GM23338 (cell line): ENCODE measurements at regions not wholly inside any gene's neighbourhood (a gene's known extent, or its start where the extent isn't known, plus 50 kb on each side); places are given as distances from the start of the nearest gene placed in this dataset.

Experiments
- ATAC-seq: fragments of 200-7000 bp; cut with Tn5 transposase; 3 replicates; pipeline ENCODE4 v1.9.1; 2020
- DNase-seq: peaks from one replicate; pipeline ENCODE4 v3.0.0-alpha.2; 2015; ENCODE audit warnings: low spot score
- H2AFZ ChIP-seq: fragments of 200-600 bp; sonication (generic); 2 replicates; pipeline ENCODE4 v1.8.0; 2016; ENCODE audit warnings: antibody characterized with exemption, mild to moderate bottlenecking, moderate library complexity
- H3F3A ChIP-seq: fragments of 200-600 bp; sonication (generic); replicated peaks from 2 replicates; pipeline ENCODE4 v1.8.0; 2017; ENCODE audit warnings: antibody characterized with exemption, mixed run types, low read depth
- H3K27ac ChIP-seq: fragments of 200-600 bp; sonication (generic); 2 replicates; pipeline ENCODE4 v1.6.1; 2016; ENCODE audit warnings: low read depth
- H3K27me3 ChIP-seq: fragments of 200-600 bp; sonication (generic); 2 replicates; pipeline ENCODE4 v1.8.0; 2016; ENCODE audit warnings: mild to moderate bottlenecking, mixed run types, moderate library complexity; ENCODE audit not compliant: insufficient read depth
- H3K36me3 ChIP-seq: fragments of 200-600 bp; sonication (generic); 2 replicates; pipeline ENCODE4 v1.8.0; 2016; ENCODE audit warnings: mild to moderate bottlenecking; ENCODE audit not compliant: insufficient read depth
- H3K4me1 ChIP-seq: fragments of 200-600 bp; sonication (generic); 2 replicates; pipeline ENCODE4 v1.8.0; 2016; ENCODE audit warnings: mild to moderate bottlenecking, moderate library complexity; ENCODE audit not compliant: insufficient read depth
- H3K4me2 ChIP-seq: fragments of 200-600 bp; sonication (generic); 2 replicates; pipeline ENCODE4 v1.7.1; 2017; ENCODE audit warnings: mixed run types
- H3K4me3 ChIP-seq: fragments of 200-600 bp; sonication (generic); 2 replicates; pipeline ENCODE4 v1.6.1; 2016; ENCODE audit warnings: mixed run types
- H3K79me2 ChIP-seq: fragments of 200-600 bp; sonication (generic); replicated peaks from 2 replicates; pipeline ENCODE4 v1.8.0; 2017; ENCODE audit warnings: mild to moderate bottlenecking; ENCODE audit not compliant: insufficient read depth
- H3K9me2 ChIP-seq: fragments of 200-600 bp; sonication (generic); 2 replicates; pipeline ENCODE4 v1.8.0; 2017; ENCODE audit not compliant: insufficient read depth
- H4K20me1 ChIP-seq: fragments of 200-600 bp; sonication (generic); replicated peaks from 2 replicates; pipeline ENCODE4 v1.8.0; 2017; ENCODE audit warnings: mild to moderate bottlenecking; ENCODE audit not compliant: insufficient read depth
- H3K27ac Mint-ChIP-seq: 2 replicates; pipeline ENCODE4 v1.8.0; 2020; ENCODE audit warnings: inconsistent platforms, mild to moderate bottlenecking, moderate library complexity, mixed read lengths
- H3K27me3 Mint-ChIP-seq: 3 replicates; pipeline ENCODE4 v1.8.0; 2022; ENCODE audit warnings: low read depth, mild to moderate bottlenecking, moderate library complexity, mixed read lengths, inconsistent platforms; ENCODE audit not compliant: insufficient read depth, poor library complexity
- H3K36me3 Mint-ChIP-seq: 3 replicates; pipeline ENCODE4 v1.8.0; 2021; ENCODE audit warnings: low read depth, mild to moderate bottlenecking, inconsistent platforms, moderate library complexity, mixed read lengths
- H3K4me1 Mint-ChIP-seq: 3 replicates; pipeline ENCODE4 v1.8.0; 2020; ENCODE audit warnings: mild to moderate bottlenecking, inconsistent platforms, mixed read lengths
- H3K4me3 Mint-ChIP-seq: 3 replicates; pipeline ENCODE4 v1.8.0; 2021; ENCODE audit warnings: moderate library complexity, mild to moderate bottlenecking, inconsistent platforms, mixed read lengths
- H3K9me3 Mint-ChIP-seq: 3 replicates; pipeline ENCODE4 v1.8.0; 2020; ENCODE audit warnings: moderate library complexity, mild to moderate bottlenecking, inconsistent platforms, mixed read lengths
- CREB1 ChIP-seq: fragments of 250-450 bp; sonication (Bioruptor Pico); IDR thresholded peaks from 2 replicates; pipeline ENCODE4 v1.5.0; 2020; ENCODE audit warnings: low read depth, mild to moderate bottlenecking, moderate library complexity
- EZH2 ChIP-seq: fragments of 200-600 bp; sonication (generic); IDR thresholded peaks from one replicate; pipeline ENCODE4 v1.8.0; 2017; ENCODE audit warnings: antibody characterized with exemption, mild to moderate bottlenecking, low read depth; ENCODE audit not compliant: unreplicated experiment
- EZH2phosphoT487 ChIP-seq: fragments of 200-600 bp; sonication (generic); IDR thresholded peaks from one replicate; pipeline ENCODE4 v1.8.1; 2018; ENCODE audit warnings: antibody characterized with exemption; ENCODE audit not compliant: unreplicated experiment
- POLR2AphosphoS5 ChIP-seq: IDR thresholded peaks from 2 replicates; pipeline ENCODE4 v1.6.1; 2016; ENCODE audit warnings: antibody characterized with exemption, low read depth
- STAT1 ChIP-seq: IDR thresholded peaks from one replicate; pipeline ENCODE4 v1.6.1; 2016; ENCODE audit warnings: antibody characterized with exemption; ENCODE audit not compliant: unreplicated experiment
- ZNF114 ChIP-seq: fragments of 250-450 bp; sonication (Bioruptor Pico); IDR thresholded peaks from 2 replicates; pipeline ENCODE4 v1.5.0; 2020; ENCODE audit warnings: mild to moderate bottlenecking, moderate library complexity
- ZNF331 ChIP-seq: fragments of 250-450 bp; sonication (Bioruptor Pico); IDR thresholded peaks from 2 replicates; pipeline ENCODE4 v1.5.0; 2020; ENCODE audit warnings: low read depth, mild to moderate bottlenecking, moderate library complexity
- TF ChIP-seq, protein P1 (sequence below): IDR thresholded peaks from one replicate; pipeline ENCODE4 v1.6.1; 2018; ENCODE audit warnings: antibody characterized with exemption; ENCODE audit not compliant: unreplicated experiment
- TF ChIP-seq, protein P2 (sequence below): IDR thresholded peaks from 2 replicates; pipeline ENCODE4 v1.6.1; 2016; ENCODE audit warnings: antibody characterized with exemption
- TF ChIP-seq, protein P3 (sequence below): fragments of 250-450 bp; sonication (Bioruptor Pico); IDR thresholded peaks from 2 replicates; pipeline ENCODE4 v1.5.0; 2020; ENCODE audit warnings: mild to moderate bottlenecking, moderate library complexity

DNA sequence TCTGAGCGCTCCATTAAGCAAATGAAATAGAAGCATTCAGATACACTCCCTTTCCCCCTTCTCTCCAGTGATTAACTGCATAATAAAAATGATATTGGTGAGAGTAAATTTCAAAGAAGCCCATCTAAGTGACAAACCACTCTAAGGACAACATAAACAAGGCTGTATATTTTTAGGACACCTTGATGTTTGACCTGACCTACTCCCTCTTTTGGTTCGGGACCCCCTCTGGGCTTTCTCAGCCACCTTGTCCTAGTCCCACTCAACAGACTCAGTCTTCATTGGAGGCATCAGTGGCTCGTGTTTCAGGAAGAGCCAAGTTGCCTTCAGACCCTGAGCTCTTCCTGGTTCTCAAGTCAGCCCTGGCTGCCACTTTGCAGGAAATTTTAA is 182.3 kb upstream of the NCAM1 start:
- no peaks in the 10 kb centered on the region for H3F3A ChIP-seq
- Mint-ChIP-seq H3K27ac (no peak overlapping the region), H3K4me1 (0 out of 3 replicates have a peak, but pooled peaks cover 2% of the 10 kb centered on the region), H3K9me3 (no peaks in the 10 kb centered on the region), H3K27me3 (peaks cover 2% of the 10 kb centered on the region), H3K4me3 (no peak overlapping the region), H3K36me3 (no peaks in the 10 kb centered on the region)
- peak overlapping the region; percentile 28; the same call in 1 of the 2 replicates for H2AFZ ChIP-seq
- TF ChIP-seq ZNF331 (CRISPR knock-in tag): no peak
- TF ChIP-seq EZH2phosphoT487: no peak
- TF ChIP-seq STAT1: no peak
- TF ChIP-seq, protein P1, sequence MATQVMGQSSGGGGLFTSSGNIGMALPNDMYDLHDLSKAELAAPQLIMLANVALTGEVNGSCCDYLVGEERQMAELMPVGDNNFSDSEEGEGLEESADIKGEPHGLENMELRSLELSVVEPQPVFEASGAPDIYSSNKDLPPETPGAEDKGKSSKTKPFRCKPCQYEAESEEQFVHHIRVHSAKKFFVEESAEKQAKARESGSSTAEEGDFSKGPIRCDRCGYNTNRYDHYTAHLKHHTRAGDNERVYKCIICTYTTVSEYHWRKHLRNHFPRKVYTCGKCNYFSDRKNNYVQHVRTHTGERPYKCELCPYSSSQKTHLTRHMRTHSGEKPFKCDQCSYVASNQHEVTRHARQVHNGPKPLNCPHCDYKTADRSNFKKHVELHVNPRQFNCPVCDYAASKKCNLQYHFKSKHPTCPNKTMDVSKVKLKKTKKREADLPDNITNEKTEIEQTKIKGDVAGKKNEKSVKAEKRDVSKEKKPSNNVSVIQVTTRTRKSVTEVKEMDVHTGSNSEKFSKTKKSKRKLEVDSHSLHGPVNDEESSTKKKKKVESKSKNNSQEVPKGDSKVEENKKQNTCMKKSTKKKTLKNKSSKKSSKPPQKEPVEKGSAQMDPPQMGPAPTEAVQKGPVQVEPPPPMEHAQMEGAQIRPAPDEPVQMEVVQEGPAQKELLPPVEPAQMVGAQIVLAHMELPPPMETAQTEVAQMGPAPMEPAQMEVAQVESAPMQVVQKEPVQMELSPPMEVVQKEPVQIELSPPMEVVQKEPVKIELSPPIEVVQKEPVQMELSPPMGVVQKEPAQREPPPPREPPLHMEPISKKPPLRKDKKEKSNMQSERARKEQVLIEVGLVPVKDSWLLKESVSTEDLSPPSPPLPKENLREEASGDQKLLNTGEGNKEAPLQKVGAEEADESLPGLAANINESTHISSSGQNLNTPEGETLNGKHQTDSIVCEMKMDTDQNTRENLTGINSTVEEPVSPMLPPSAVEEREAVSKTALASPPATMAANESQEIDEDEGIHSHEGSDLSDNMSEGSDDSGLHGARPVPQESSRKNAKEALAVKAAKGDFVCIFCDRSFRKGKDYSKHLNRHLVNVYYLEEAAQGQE: no peak
- H4K20me1 ChIP-seq: no peaks in the 10 kb centered on the region
- no peaks in the 10 kb centered on the region for H3K79me2 ChIP-seq
- no peaks in the 10 kb centered on the region; the same call in 1 of the 2 replicates for H3K9me2 ChIP-seq
- H3K4me2 ChIP-seq: no peak overlapping the region
- no peaks in the 10 kb centered on the region for H3K36me3 ChIP-seq
- no peak overlapping the region for H3K27ac ChIP-seq
- DNase-seq (no peak), ATAC-seq (no peak)
- H3K4me1 ChIP-seq: no peaks in the 10 kb centered on the region
- H3K4me3 ChIP-seq: no peak overlapping the region
- H3K27me3 ChIP-seq: no peaks in the 10 kb centered on the region

DNA sequence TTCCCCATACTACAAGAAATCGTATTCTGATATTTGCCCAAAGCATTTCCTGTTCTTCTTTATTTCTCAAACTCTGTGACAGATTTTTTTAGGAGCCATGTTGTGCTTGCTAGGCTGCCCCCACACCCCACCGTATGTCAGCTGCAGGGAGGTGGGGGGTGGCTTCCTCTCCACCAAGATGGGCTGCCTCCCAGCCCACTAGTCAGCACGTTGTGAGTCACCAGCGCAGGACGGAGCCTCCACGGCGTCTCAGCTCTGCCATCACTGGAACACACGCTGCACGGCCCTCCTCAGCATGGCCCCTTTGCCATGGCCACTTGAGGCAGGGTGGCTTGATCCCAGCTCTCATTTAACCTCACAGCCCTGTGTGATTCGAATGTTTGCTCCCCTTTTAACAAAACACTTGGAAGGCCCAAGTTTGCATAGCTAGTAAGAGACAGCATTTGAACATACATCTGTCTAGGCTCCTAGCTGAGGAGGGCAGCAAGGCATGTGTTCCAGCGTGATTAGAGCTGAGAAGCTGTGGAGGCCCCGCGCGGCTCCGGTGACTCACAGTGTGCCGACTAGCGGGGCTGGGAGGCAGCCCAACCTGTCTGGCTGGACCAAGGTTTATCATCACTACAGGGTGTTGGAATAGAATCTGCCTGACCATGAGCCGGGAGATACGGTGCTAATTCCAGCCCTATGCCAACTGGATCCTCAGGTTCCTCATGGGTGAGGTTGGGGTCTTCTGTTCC is 180.7 kb upstream of the NCAM1 start:
- H3K4me1 ChIP-seq: no peaks in the 10 kb centered on the region
- H4K20me1 ChIP-seq: no peaks in the 10 kb centered on the region
- peaks cover 6% of the 10 kb centered on the region for H3K4me1 Mint-ChIP-seq
- H2AFZ ChIP-seq: peak overlapping the region; percentile 56; the same call in 1 of the 2 replicates
- no peaks in the 10 kb centered on the region for H3K36me3 ChIP-seq
- no peak overlapping the region for H3K27ac ChIP-seq
- H3K36me3 Mint-ChIP-seq: no peaks in the 10 kb centered on the region
- no peaks in the 10 kb centered on the region for H3F3A ChIP-seq
- no peak for ATAC-seq
- DNase-seq: no peak
- H3K4me2 ChIP-seq: no peak overlapping the region
- peaks cover 4% of the 10 kb centered on the region for H3K27me3 Mint-ChIP-seq
- H3K27me3 ChIP-seq: no peaks in the 10 kb centered on the region
- no peaks in the 10 kb centered on the region for H3K9me3 Mint-ChIP-seq
- H3K4me3 ChIP-seq: no peak overlapping the region
- no peak overlapping the region for H3K4me3 Mint-ChIP-seq
- no peak overlapping the region for H3K27ac Mint-ChIP-seq
- H3K9me2 ChIP-seq: no peaks in the 10 kb centered on the region; the same call in 1 of the 2 replicates
- H3K79me2 ChIP-seq: no peaks in the 10 kb centered on the region
- no peak for TF ChIP-seq EZH2
- no peak for TF ChIP-seq ZNF114 (CRISPR knock-in tag)
- TF ChIP-seq CREB1 (CRISPR knock-in tag): no peak
- TF ChIP-seq STAT1: no peak
- TF ChIP-seq POLR2AphosphoS5: no peak
- TF ChIP-seq, protein P2, sequence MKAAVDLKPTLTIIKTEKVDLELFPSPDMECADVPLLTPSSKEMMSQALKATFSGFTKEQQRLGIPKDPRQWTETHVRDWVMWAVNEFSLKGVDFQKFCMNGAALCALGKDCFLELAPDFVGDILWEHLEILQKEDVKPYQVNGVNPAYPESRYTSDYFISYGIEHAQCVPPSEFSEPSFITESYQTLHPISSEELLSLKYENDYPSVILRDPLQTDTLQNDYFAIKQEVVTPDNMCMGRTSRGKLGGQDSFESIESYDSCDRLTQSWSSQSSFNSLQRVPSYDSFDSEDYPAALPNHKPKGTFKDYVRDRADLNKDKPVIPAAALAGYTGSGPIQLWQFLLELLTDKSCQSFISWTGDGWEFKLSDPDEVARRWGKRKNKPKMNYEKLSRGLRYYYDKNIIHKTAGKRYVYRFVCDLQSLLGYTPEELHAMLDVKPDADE: no peak
- TF ChIP-seq, protein P3, sequence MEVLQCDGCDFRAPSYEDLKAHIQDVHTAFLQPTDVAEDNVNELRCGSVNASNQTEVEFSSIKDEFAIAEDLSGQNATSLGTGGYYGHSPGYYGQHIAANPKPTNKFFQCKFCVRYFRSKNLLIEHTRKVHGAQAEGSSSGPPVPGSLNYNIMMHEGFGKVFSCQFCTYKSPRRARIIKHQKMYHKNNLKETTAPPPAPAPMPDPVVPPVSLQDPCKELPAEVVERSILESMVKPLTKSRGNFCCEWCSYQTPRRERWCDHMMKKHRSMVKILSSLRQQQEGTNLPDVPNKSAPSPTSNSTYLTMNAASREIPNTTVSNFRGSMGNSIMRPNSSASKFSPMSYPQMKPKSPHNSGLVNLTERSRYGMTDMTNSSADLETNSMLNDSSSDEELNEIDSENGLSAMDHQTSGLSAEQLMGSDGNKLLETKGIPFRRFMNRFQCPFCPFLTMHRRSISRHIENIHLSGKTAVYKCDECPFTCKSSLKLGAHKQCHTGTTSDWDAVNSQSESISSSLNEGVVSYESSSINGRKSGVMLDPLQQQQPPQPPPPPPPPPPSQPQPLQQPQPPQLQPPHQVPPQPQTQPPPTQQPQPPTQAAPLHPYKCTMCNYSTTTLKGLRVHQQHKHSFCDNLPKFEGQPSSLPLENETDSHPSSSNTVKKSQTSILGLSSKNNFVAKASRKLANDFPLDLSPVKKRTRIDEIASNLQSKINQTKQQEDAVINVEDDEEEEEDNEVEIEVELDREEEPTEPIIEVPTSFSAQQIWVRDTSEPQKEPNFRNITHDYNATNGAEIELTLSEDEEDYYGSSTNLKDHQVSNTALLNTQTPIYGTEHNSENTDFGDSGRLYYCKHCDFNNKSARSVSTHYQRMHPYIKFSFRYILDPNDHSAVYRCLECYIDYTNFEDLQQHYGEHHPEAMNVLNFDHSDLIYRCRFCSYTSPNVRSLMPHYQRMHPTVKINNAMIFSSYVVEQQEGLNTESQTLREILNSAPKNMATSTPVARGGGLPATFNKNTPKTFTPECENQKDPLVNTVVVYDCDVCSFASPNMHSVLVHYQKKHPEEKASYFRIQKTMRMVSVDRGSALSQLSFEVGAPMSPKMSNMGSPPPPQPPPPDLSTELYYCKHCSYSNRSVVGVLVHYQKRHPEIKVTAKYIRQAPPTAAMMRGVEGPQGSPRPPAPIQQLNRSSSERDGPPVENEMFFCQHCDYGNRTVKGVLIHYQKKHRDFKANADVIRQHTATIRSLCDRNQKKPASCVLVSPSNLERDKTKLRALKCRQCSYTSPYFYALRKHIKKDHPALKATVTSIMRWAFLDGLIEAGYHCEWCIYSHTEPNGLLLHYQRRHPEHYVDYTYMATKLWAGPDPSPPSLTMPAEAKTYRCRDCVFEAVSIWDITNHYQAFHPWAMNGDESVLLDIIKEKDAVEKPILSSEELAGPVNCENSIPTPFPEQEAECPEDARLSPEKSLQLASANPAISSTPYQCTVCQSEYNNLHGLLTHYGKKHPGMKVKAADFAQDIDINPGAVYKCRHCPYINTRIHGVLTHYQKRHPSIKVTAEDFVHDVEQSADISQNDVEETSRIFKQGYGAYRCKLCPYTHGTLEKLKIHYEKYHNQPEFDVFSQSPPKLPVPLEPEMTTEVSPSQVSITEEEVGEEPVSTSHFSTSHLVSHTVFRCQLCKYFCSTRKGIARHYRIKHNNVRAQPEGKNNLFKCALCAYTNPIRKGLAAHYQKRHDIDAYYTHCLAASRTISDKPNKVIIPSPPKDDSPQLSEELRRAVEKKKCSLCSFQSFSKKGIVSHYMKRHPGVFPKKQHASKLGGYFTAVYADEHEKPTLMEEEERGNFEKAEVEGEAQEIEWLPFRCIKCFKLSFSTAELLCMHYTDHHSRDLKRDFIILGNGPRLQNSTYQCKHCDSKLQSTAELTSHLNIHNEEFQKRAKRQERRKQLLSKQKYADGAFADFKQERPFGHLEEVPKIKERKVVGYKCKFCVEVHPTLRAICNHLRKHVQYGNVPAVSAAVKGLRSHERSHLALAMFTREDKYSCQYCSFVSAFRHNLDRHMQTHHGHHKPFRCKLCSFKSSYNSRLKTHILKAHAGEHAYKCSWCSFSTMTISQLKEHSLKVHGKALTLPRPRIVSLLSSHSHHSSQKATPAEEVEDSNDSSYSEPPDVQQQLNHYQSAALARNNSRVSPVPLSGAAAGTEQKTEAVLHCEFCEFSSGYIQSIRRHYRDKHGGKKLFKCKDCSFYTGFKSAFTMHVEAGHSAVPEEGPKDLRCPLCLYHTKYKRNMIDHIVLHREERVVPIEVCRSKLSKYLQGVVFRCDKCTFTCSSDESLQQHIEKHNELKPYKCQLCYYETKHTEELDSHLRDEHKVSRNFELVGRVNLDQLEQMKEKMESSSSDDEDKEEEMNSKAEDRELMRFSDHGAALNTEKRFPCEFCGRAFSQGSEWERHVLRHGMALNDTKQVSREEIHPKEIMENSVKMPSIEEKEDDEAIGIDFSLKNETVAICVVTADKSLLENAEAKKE (CRISPR knock-in tag): no peak
- no peak for TF ChIP-seq EZH2phosphoT487
